GM12891 (cell line): ENCODE measurements at regions not wholly inside any gene's neighbourhood (a gene's known extent, or its start where the extent isn't known, plus 50 kb on each side); places are given as distances from the start of the nearest gene placed in this dataset.
"Not testable (repeated sequence)": the region's sequence is repeated elsewhere in the genome, so short reads cannot be mapped to it uniquely, and the experiment has no call there.

Experiments used
- DNase-seq: peaks from one replicate; pipeline ENCODE4 v3.0.0; 2011; ENCODE audit warnings: low spot score; ENCODE audit not compliant: insufficient read length
- FAIRE-seq: peaks from 2 replicates; lab custom pipeline; 2011; peaks lifted over from hg19 to GRCh38; lab: Jason Lieb, UNC
- PAX5 ChIP-seq: IDR thresholded peaks from 2 replicates; pipeline ENCODE4 v1.6.1; 2011; ENCODE audit warnings: low read length, moderate library complexity, mild to moderate bottlenecking; ENCODE audit not compliant: insufficient read depth, severe bottlenecking
- POLR2A ChIP-seq: IDR thresholded peaks from 2 replicates; pipeline ENCODE4 v1.6.1; 2011; ENCODE audit warnings: low read depth, low read length, control low read depth
- POLR2AphosphoS5 ChIP-seq: IDR thresholded peaks from 2 replicates; pipeline ENCODE4 v1.6.1; 2011; ENCODE audit warnings: low read depth, low read length, control low read depth
- POU2F2 ChIP-seq: IDR thresholded peaks from 2 replicates; pipeline ENCODE4 v1.6.1; 2011; ENCODE audit warnings: low read depth, mild to moderate bottlenecking, control low read depth, low read length, moderate library complexity
- SPI1 ChIP-seq: IDR thresholded peaks from 2 replicates; pipeline ENCODE4 v1.6.1; 2011; ENCODE audit warnings: low read depth, low read length, control low read depth
- TAF1 ChIP-seq: IDR thresholded peaks from 2 replicates; pipeline ENCODE4 v1.6.1; 2011; ENCODE audit warnings: low read depth, low read length, control low read depth

- DNase-seq (no peak), FAIRE-seq (no peak)
- TF ChIP-seq SPI1 (no peak), POU2F2 (no peak), PAX5 (no peak), TAF1 (no peak)
Observed at GRCh38 chrX:28472926-28473325, 114.3 kb upstream of the IL1RAPL1 start.

GRCh38 chrX:28487818-28488217 lies 99.4 kb upstream of the IL1RAPL1 start:
- DNase-seq (no peak), FAIRE-seq (peak; percentile 45)
- TF ChIP-seq POLR2AphosphoS5: no peak
- no peak for TF ChIP-seq PAX5
- no peak for TF ChIP-seq POU2F2
- no peak for TF ChIP-seq TAF1
- TF ChIP-seq POLR2A: no peak

- TF ChIP-seq TAF1: no peak
- no peak for TF ChIP-seq POU2F2
- TF ChIP-seq POLR2AphosphoS5: no peak
- no peak for TF ChIP-seq SPI1
- FAIRE-seq (no peak), DNase-seq (no peak)
Observed at GRCh38 chrX:28491322-28491721, 95.9 kb upstream of the IL1RAPL1 start.

- TF ChIP-seq PAX5: no peak
- no peak for TF ChIP-seq POLR2AphosphoS5
- no peak for TF ChIP-seq SPI1
- TF ChIP-seq TAF1: no peak
- TF ChIP-seq POU2F2: no peak
- no peak for TF ChIP-seq POLR2A
- FAIRE-seq: no peak
Observed at GRCh38 chrX:28491941-28492340, 95.3 kb upstream of the IL1RAPL1 start.

GRCh38 chrX:28498658-28499057 lies 88.6 kb upstream of the IL1RAPL1 start:
- no peak for FAIRE-seq
- no peak for DNase-seq
- no peak for TF ChIP-seq TAF1
- TF ChIP-seq SPI1: no peak
- no peak for TF ChIP-seq POU2F2
- no peak for TF ChIP-seq PAX5
- no peak for TF ChIP-seq POLR2AphosphoS5
- TF ChIP-seq POLR2A: no peak

More at GRCh38 chrX:28491941-28492340, 95.3 kb upstream of the IL1RAPL1 start:
- no peak for DNase-seq

GRCh38 chrX:28502667-28503066 lies 84.6 kb upstream of the IL1RAPL1 start:
- DNase-seq, FAIRE-seq: not testable (repeated sequence)

- FAIRE-seq: not testable (repeated sequence)
Observed at GRCh38 chrX:28507650-28508049, 79.6 kb upstream of the IL1RAPL1 start.

GRCh38 chrX:28520786-28521185 lies 66.5 kb upstream of the IL1RAPL1 start:
- TF ChIP-seq POLR2AphosphoS5 (no peak), TAF1 (no peak), POU2F2 (no peak), POLR2A (no peak), PAX5 (no peak), SPI1 (no peak)
- FAIRE-seq: no peak
- no peak for DNase-seq

More at GRCh38 chrX:28507650-28508049, 79.6 kb upstream of the IL1RAPL1 start:
- not testable (repeated sequence) for DNase-seq

GRCh38 chrX:28528354-28528753 lies 58.9 kb upstream of the IL1RAPL1 start:
- FAIRE-seq: not testable (repeated sequence)

More at GRCh38 chrX:28528354-28528753, 58.9 kb upstream of the IL1RAPL1 start:
- not testable (repeated sequence) for DNase-seq
